ENCODE measurements at regions not wholly inside any gene's neighbourhood (a gene's known extent, or its start where the extent isn't known, plus 50 kb on each side); places are given as distances from the start of the nearest gene placed in this dataset.

DNA sequence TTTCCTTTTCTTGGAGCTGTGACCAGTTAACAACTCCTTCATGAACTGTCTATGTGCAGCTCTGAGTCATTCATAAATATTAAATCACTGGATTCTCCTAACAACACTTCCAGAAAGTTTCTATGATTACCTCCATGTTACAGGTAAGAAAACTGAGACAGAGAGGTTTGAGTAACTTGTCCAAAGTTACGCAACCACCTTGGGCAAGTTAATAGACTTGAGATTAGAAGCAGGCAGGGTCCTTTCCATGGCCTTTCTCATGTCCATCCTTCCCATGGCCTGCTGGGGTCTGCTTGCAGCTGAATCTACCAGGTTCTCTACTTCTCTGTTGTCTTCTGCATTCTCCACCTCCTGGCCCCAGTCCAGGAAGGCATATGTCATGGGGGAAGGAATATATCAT, 648.8 kb upstream of the MKI67 start:
- H3K4me3 ChIP-seq (ENCODE audit: low read depth, low read length) = no peak overlapping the region

DNA sequence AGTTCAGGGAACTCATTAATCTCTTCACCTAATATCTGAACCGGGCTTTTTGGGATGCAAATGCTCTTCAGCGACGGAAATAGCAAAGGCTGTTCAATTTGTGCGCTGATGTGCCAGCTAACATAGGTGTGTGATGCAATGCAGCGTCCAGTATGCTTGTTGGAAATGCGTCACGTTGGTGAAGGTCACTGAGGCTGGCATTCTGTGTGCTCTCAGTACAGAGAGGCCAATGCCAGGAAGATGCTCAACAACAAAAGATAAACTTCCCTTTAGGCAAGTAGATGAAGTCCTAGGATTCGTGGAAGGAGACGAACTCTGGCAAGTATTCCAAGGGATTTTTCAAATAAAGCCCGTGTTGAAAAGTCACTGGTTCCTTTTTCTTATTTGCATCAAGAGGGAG, 649.5 kb upstream of the MKI67 start:
- Histone ChIP-seq H3K4me1 (no peaks in the 10 kb centered on the region), H3K36me3 (ENCODE audit: control insufficient read depth, insufficient read depth, low read length) (no peaks in the 10 kb centered on the region), H3K9me3 (ENCODE audit: control insufficient read depth, low read length) (no peaks in the 10 kb centered on the region), H3K9ac (no peak overlapping the region), H3K79me2 (no peaks in the 10 kb centered on the region), H3K4me3 (ENCODE audit: low read depth, low read length) (no peak overlapping the region), H3K27me3 (ENCODE audit: control insufficient read depth, insufficient read depth, low read length) (no peaks in the 10 kb centered on the region), H3K27ac (no peak overlapping the region), H2AFZ (no peak overlapping the region), H3K4me2 (ENCODE audit: low read length) (no peak overlapping the region)
- TF ChIP-seq, protein P1, sequence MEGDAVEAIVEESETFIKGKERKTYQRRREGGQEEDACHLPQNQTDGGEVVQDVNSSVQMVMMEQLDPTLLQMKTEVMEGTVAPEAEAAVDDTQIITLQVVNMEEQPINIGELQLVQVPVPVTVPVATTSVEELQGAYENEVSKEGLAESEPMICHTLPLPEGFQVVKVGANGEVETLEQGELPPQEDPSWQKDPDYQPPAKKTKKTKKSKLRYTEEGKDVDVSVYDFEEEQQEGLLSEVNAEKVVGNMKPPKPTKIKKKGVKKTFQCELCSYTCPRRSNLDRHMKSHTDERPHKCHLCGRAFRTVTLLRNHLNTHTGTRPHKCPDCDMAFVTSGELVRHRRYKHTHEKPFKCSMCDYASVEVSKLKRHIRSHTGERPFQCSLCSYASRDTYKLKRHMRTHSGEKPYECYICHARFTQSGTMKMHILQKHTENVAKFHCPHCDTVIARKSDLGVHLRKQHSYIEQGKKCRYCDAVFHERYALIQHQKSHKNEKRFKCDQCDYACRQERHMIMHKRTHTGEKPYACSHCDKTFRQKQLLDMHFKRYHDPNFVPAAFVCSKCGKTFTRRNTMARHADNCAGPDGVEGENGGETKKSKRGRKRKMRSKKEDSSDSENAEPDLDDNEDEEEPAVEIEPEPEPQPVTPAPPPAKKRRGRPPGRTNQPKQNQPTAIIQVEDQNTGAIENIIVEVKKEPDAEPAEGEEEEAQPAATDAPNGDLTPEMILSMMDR (IDR thresholded peaks at IDR 0.05) = no peak

More for the DNA sequence above, 648.8 kb upstream of the MKI67 start:
- TF ChIP-seq, protein P1 (IDR thresholded peaks at IDR 0.05) = no peak
- Histone ChIP-seq H3K27ac (no peak overlapping the region), H3K4me1 (no peaks in the 10 kb centered on the region), H3K9me3 (ENCODE audit: control insufficient read depth, low read length) (no peaks in the 10 kb centered on the region), H3K9ac (no peak overlapping the region), H3K79me2 (no peaks in the 10 kb centered on the region), H2AFZ (no peak overlapping the region), H3K36me3 (ENCODE audit: control insufficient read depth, insufficient read depth, low read length) (no peaks in the 10 kb centered on the region), H3K27me3 (ENCODE audit: control insufficient read depth, insufficient read depth, low read length) (no peaks in the 10 kb centered on the region), H3K4me2 (ENCODE audit: low read length) (no peak overlapping the region)

- TF ChIP-seq, protein P1 (IDR thresholded peaks at IDR 0.05) = no peak
- H3K27ac ChIP-seq = no peak overlapping the region
- no peak overlapping the region for H3K9ac ChIP-seq
- H3K36me3 ChIP-seq (ENCODE audit: control insufficient read depth, insufficient read depth, low read length) = no peaks in the 10 kb centered on the region
- H3K4me2 ChIP-seq (ENCODE audit: low read length) = no peak overlapping the region
- H2AFZ ChIP-seq = no peak overlapping the region
- no peak overlapping the region for H3K4me3 ChIP-seq (ENCODE audit: low read depth, low read length)
- no peaks in the 10 kb centered on the region for H3K79me2 ChIP-seq
- no peaks in the 10 kb centered on the region for H3K9me3 ChIP-seq (ENCODE audit: control insufficient read depth, low read length)
- H3K4me1 ChIP-seq = no peaks in the 10 kb centered on the region
- no peaks in the 10 kb centered on the region for H3K27me3 ChIP-seq (ENCODE audit: control insufficient read depth, insufficient read depth, low read length)
Measured at GRCh38 chr10:128776673-128777252, 650.5 kb upstream of the MKI67 start.

- no peaks in the 10 kb centered on the region for H3K4me1 ChIP-seq
- H3K9me3 ChIP-seq (ENCODE audit: control insufficient read depth, low read length) = no peaks in the 10 kb centered on the region
- H2AFZ ChIP-seq = no peak overlapping the region
- TF ChIP-seq, protein P1 (IDR thresholded peaks at IDR 0.05) = no peak
- H3K36me3 ChIP-seq (ENCODE audit: control insufficient read depth, insufficient read depth, low read length) = no peaks in the 10 kb centered on the region
- no peaks in the 10 kb centered on the region for H3K27me3 ChIP-seq (ENCODE audit: control insufficient read depth, insufficient read depth, low read length)
- no peak overlapping the region for H3K4me3 ChIP-seq (ENCODE audit: low read depth, low read length)
- no peak overlapping the region for H3K27ac ChIP-seq
- H3K4me2 ChIP-seq (ENCODE audit: low read length) = no peak overlapping the region
- H3K79me2 ChIP-seq = no peaks in the 10 kb centered on the region
- no peak overlapping the region for H3K9ac ChIP-seq
Measured at GRCh38 chr10:128777342-128777741, 651.1 kb upstream of the MKI67 start.

DNA sequence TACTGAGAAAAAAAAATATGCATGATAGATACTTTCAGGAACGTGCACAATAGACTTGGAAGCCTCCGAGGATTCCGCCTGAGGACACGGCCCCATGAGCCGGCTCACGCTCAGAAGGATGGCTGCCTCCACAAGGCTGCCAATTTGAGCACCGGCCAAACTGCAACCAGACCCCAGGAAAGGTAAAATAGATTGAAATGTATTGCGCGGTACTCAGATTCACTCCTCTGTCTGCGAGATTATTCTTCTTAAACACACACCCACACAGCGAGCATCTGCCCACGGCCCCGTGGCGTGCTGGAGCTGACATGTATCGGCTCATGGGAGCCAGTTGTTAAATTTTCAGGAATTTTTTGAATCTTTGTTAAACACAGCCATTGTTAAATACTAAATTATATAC, 653.2 kb upstream of the MKI67 start:
- no peaks in the 10 kb centered on the region for H3K9me3 ChIP-seq (ENCODE audit: control insufficient read depth, low read length)
- H3K27ac ChIP-seq = no peak overlapping the region
- TF ChIP-seq, protein P1 (IDR thresholded peaks at IDR 0.05) = no peak
- H3K4me2 ChIP-seq (ENCODE audit: low read length) = no peak overlapping the region
- no peaks in the 10 kb centered on the region for H3K4me1 ChIP-seq
- no peak overlapping the region for H2AFZ ChIP-seq
- H3K36me3 ChIP-seq (ENCODE audit: control insufficient read depth, insufficient read depth, low read length) = no peaks in the 10 kb centered on the region
- H3K27me3 ChIP-seq (ENCODE audit: control insufficient read depth, insufficient read depth, low read length) = no peaks in the 10 kb centered on the region
- no peaks in the 10 kb centered on the region for H3K79me2 ChIP-seq
- no peak overlapping the region for H3K9ac ChIP-seq
- no peak overlapping the region for H3K4me3 ChIP-seq (ENCODE audit: low read depth, low read length)

All from parathyroid adenoma (tissue), 2 donors.